ENCODE measurements at regions not wholly inside any gene's neighbourhood (a gene's known extent, or its start where the extent isn't known, plus 50 kb on each side); places are given as distances from the start of the nearest gene placed in this dataset.

DNA sequence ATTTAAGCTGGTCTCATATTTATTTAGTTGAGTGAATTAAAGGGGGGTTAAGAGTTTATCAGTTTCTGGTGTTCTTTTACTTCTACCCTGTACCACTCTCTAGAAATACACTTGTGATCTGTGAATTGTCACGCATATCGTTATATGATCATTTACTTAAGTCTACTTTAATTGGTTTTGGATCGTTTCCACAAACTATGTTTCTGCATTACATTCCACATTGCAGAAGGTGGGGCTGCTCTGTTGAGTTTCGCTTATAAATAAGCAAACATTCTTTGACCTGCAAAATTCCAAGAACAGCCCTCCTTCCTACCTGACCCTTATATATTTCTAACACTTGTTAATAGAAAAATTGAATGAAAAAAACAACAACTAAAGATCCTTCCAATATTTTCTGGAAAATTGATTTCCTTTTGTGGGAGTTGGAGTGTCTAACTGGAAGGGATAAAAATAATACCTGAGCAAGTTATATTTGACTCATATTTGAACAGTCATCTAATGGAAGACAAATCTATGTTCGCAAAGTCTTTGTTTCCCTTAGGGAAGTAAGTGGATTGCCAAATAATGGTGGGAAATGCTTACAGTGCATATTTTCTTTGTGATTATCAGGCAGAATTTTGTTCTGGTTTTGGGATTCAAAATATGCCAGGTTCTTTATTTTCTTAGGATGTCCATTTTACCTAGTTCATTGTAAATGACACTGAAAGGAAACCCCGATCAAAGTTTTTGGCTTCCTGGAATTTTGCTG is 152.7 kb downstream of the RELL1 start:
- intact Hi-C loops (cut with DNase I): no loop called here
- DNase-seq: no peak
- ATAC-seq: no peak
- H3K27ac ChIP-seq: no peak overlapping the region
- no peak overlapping the region for H3K4me3 ChIP-seq
- WGBS, 2 donors: 84 to 91% methylated on average over 6 of the region's 6 CpGs
- H3K27me3 ChIP-seq: no peaks in the 10 kb centered on the region
- H3K4me1 ChIP-seq: no peaks in the 10 kb centered on the region
- no peak for TF ChIP-seq CTCF (IDR thresholded peaks at IDR 0.05)
- no peaks in the 10 kb centered on the region for H3K36me3 ChIP-seq
- no peaks in the 10 kb centered on the region for H3K9me3 ChIP-seq

DNA sequence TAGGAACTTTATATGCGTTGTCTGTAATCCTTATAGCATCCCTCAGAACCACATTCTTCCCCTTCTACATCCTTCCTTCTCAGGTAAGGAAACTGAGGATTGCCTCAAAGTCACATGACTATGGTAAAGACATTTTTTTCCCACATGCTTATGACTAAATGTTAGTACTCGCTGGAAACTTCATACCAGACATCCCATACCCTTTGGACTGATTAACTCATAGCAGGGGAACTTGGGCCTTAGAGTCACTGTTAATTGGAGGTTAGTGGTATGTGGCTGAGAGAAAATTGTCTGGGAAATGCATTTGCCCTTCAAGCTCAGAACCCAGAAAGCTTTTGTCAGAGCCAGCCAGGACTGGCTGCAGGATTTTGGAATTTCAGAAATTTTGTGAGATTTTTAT is 155.0 kb downstream of the RELL1 start:
- no peaks in the 10 kb centered on the region for H3K36me3 ChIP-seq
- H3K27me3 ChIP-seq: no peaks in the 10 kb centered on the region
- DNase-seq (no peak), ATAC-seq (no peak)
- intact Hi-C loops (cut with DNase I): no loop called here
- no peak overlapping the region for H3K4me3 ChIP-seq
- TF ChIP-seq CTCF (IDR thresholded peaks at IDR 0.05): no peak
- H3K4me1 ChIP-seq: no peaks in the 10 kb centered on the region
- no peak overlapping the region for H3K27ac ChIP-seq
- no peaks in the 10 kb centered on the region for H3K9me3 ChIP-seq
- WGBS, 2 donors: 93 to 94% methylated on average over 2 of the region's 2 CpGs

GRCh38 chr4:37530451-37530850 is 155.7 kb downstream of the RELL1 start:
- ATAC-seq (no peak), DNase-seq (no peak)
- intact Hi-C loops (cut with DNase I): no loop called here
- H3K27ac ChIP-seq: no peak overlapping the region
- no peaks in the 10 kb centered on the region for H3K36me3 ChIP-seq
- H3K27me3 ChIP-seq: no peaks in the 10 kb centered on the region
- no peaks in the 10 kb centered on the region for H3K9me3 ChIP-seq
- no peak for TF ChIP-seq CTCF (IDR thresholded peaks at IDR 0.05)
- WGBS, 2 donors: 93 to 95% methylated on average over 9 of the region's 9 CpGs
- no peak overlapping the region for H3K4me3 ChIP-seq
- H3K4me1 ChIP-seq: no peaks in the 10 kb centered on the region

- ATAC-seq (no peak), DNase-seq (no peak)
- intact Hi-C loops (cut with DNase I): no loop called here
- no peaks in the 10 kb centered on the region for H3K27me3 ChIP-seq
- WGBS, 2 donors: 79 to 88% methylated on average over 6 of the region's 6 CpGs
- no peaks in the 10 kb centered on the region for H3K9me3 ChIP-seq
- no peak overlapping the region for H3K4me3 ChIP-seq
- H3K4me1 ChIP-seq: no peaks in the 10 kb centered on the region
- no peak for TF ChIP-seq CTCF (IDR thresholded peaks at IDR 0.05)
- no peak overlapping the region for H3K27ac ChIP-seq
- no peaks in the 10 kb centered on the region for H3K36me3 ChIP-seq
These were observed 157.8 kb downstream of the RELL1 start for GRCh38 chr4:37528166-37528885.

All from heart right ventricle (tissue), 16 donors.